HUES64 (cell line): ENCODE measurements at regions not wholly inside any gene's neighbourhood (a gene's known extent, or its start where the extent isn't known, plus 50 kb on each side); places are given as distances from the start of the nearest gene placed in this dataset.

Experiments used
- H3K27ac ChIP-seq: 2 replicates; pipeline ENCODE4 v1.7.0; 2013; ENCODE audit warnings: low read depth, low read length, inconsistent platforms
- H3K27me3 ChIP-seq: 2 replicates; pipeline ENCODE4 v1.6.1; 2013; ENCODE audit warnings: mild to moderate bottlenecking, low read length; ENCODE audit not compliant: insufficient read depth
- H3K36me3 ChIP-seq: 2 replicates; pipeline ENCODE4 v1.6.1; 2013; ENCODE audit warnings: mild to moderate bottlenecking, low read length; ENCODE audit not compliant: insufficient read depth
- H3K4me1 ChIP-seq: 2 replicates; pipeline ENCODE4 v1.6.1; 2013; ENCODE audit warnings: mild to moderate bottlenecking, low read length, moderate library complexity; ENCODE audit not compliant: insufficient read depth
- H3K4me3 ChIP-seq: 2 replicates; pipeline ENCODE4 v1.5.1; 2013; ENCODE audit warnings: mild to moderate bottlenecking, low read length, moderate library complexity
- H3K9ac ChIP-seq: 2 replicates; pipeline ENCODE4 v1.6.1; 2013; ENCODE audit warnings: mild to moderate bottlenecking, low read depth, low read length
- H3K9me3 ChIP-seq: 2 replicates; pipeline ENCODE4 v1.6.1; 2013; ENCODE audit warnings: low read depth, low read length; ENCODE audit not compliant: insufficient read depth
- WGBS: fragments of 150-250, 120-280 bp; methylation state at CpG from one replicate; pipeline ENCODE4 v1.1.7; 2013; ENCODE audit warnings: missing lambda C conversion rate; 5-methylcytosine and 5-hydroxymethylcytosine counted together

- 100% methylated on average over 1 of the region's 1 CpG for WGBS
- Histone ChIP-seq H3K27ac (no peak overlapping the region), H3K9me3 (no peaks in the 10 kb centered on the region)
Observed at GRCh38 chr16:60031740-60032139, 1297.6 kb upstream of the GOT2 start.

GRCh38 chr16:60027351-60027750 lies 1293.2 kb upstream of the GOT2 start:
- Histone ChIP-seq H3K27ac (no peak overlapping the region), H3K9me3 (no peaks in the 10 kb centered on the region), H3K36me3 (no peaks in the 10 kb centered on the region), H3K4me3 (no peak overlapping the region), H3K27me3 (no peaks in the 10 kb centered on the region), H3K9ac (no peak overlapping the region), H3K4me1 (no peaks in the 10 kb centered on the region)

More at GRCh38 chr16:60031740-60032139, 1297.6 kb upstream of the GOT2 start:
- Histone ChIP-seq H3K36me3 (no peaks in the 10 kb centered on the region), H3K27me3 (no peaks in the 10 kb centered on the region), H3K4me1 (no peaks in the 10 kb centered on the region), H3K9ac (no peak overlapping the region), H3K4me3 (no peak overlapping the region)

GRCh38 chr16:60013076-60013475 lies 1279.0 kb upstream of the GOT2 start:
- WGBS = 93% methylated on average over 8 of the region's 8 CpGs
- no peaks in the 10 kb centered on the region for H3K27me3 ChIP-seq

GRCh38 chr16:60001523-60001922 lies 1267.4 kb upstream of the GOT2 start:
- H3K9me3 ChIP-seq = peaks cover 13% of the 10 kb centered on the region
- H3K9ac ChIP-seq = no peak overlapping the region
- no peaks in the 10 kb centered on the region for H3K36me3 ChIP-seq
- H3K27ac ChIP-seq = no peak overlapping the region
- no peaks in the 10 kb centered on the region for H3K27me3 ChIP-seq
- no peak overlapping the region for H3K4me3 ChIP-seq
- H3K4me1 ChIP-seq = no peaks in the 10 kb centered on the region
- 63% methylated on average over 3 of the region's 3 CpGs for WGBS

More at GRCh38 chr16:60013076-60013475, 1279.0 kb upstream of the GOT2 start:
- Histone ChIP-seq H3K4me3 (no peak overlapping the region), H3K4me1 (no peaks in the 10 kb centered on the region), H3K9ac (no peak overlapping the region), H3K36me3 (no peaks in the 10 kb centered on the region), H3K9me3 (peaks cover 14% of the 10 kb centered on the region; the same call in 1 of the 2 replicates), H3K27ac (no peak overlapping the region)

GRCh38 chr16:59997706-59998105 lies 1263.6 kb upstream of the GOT2 start:
- Histone ChIP-seq H3K4me3 (no peak overlapping the region), H3K9ac (no peak overlapping the region), H3K36me3 (no peaks in the 10 kb centered on the region), H3K27me3 (no peaks in the 10 kb centered on the region), H3K9me3 (peaks cover 9% of the 10 kb centered on the region), H3K27ac (no peak overlapping the region), H3K4me1 (no peaks in the 10 kb centered on the region)
- 90% methylated on average over 4 of the region's 4 CpGs for WGBS

- H3K4me1 ChIP-seq = no peaks in the 10 kb centered on the region
- 78% methylated on average over 10 of the region's 10 CpGs for WGBS
- H3K27ac ChIP-seq = no peak overlapping the region
- H3K36me3 ChIP-seq = no peaks in the 10 kb centered on the region
- H3K9me3 ChIP-seq = peaks cover 10% of the 10 kb centered on the region; the same call in 1 of the 2 replicates
- H3K9ac ChIP-seq = no peak overlapping the region
- H3K4me3 ChIP-seq = no peak overlapping the region
- H3K27me3 ChIP-seq = no peaks in the 10 kb centered on the region
Observed at GRCh38 chr16:59993101-59993500, 1259.0 kb upstream of the GOT2 start.

- Histone ChIP-seq H3K4me1 (no peaks in the 10 kb centered on the region), H3K27ac (no peak overlapping the region), H3K9me3 (peaks cover 10% of the 10 kb centered on the region; the same call in 1 of the 2 replicates), H3K9ac (no peak overlapping the region), H3K4me3 (no peak overlapping the region), H3K36me3 (no peaks in the 10 kb centered on the region), H3K27me3 (no peaks in the 10 kb centered on the region)
- WGBS = 95% methylated on average over 2 of the region's 2 CpGs
Observed at GRCh38 chr16:59991171-59991570, 1257.1 kb upstream of the GOT2 start.

GRCh38 chr16:59988591-59988990 lies 1254.5 kb upstream of the GOT2 start:
- H3K36me3 ChIP-seq = no peaks in the 10 kb centered on the region
- no peak overlapping the region for H3K4me3 ChIP-seq
- peaks cover 10% of the 10 kb centered on the region; the same call in 1 of the 2 replicates for H3K9me3 ChIP-seq
- H3K9ac ChIP-seq = no peak overlapping the region
- 92% methylated on average over 1 of the region's 1 CpG for WGBS
- H3K4me1 ChIP-seq = no peaks in the 10 kb centered on the region
- no peaks in the 10 kb centered on the region for H3K27me3 ChIP-seq
- H3K27ac ChIP-seq = no peak overlapping the region

GRCh38 chr16:59975953-59976352 lies 1241.8 kb upstream of the GOT2 start:
- Histone ChIP-seq H3K9ac (no peak overlapping the region), H3K27me3 (no peaks in the 10 kb centered on the region), H3K4me3 (no peak overlapping the region), H3K27ac (no peak overlapping the region), H3K9me3 (peaks cover 7% of the 10 kb centered on the region; the same call in 1 of the 2 replicates), H3K4me1 (no peaks in the 10 kb centered on the region), H3K36me3 (no peaks in the 10 kb centered on the region)
- WGBS = 100% methylated on average over 2 of the region's 3 CpGs

GRCh38 chr16:59973966-59974365 lies 1239.8 kb upstream of the GOT2 start:
- WGBS = over 99% methylated on average over 3 of the region's 3 CpGs
- no peaks in the 10 kb centered on the region for H3K36me3 ChIP-seq

GRCh38 chr16:59971264-59971663 lies 1237.1 kb upstream of the GOT2 start:
- Histone ChIP-seq H3K27ac (no peak overlapping the region), H3K4me3 (no peak overlapping the region), H3K9ac (no peak overlapping the region), H3K9me3 (peaks cover 6% of the 10 kb centered on the region; the same call in 1 of the 2 replicates), H3K27me3 (no peaks in the 10 kb centered on the region), H3K36me3 (no peaks in the 10 kb centered on the region), H3K4me1 (no peaks in the 10 kb centered on the region)
- WGBS = 94% methylated on average over 2 of the region's 3 CpGs

More at GRCh38 chr16:59973966-59974365, 1239.8 kb upstream of the GOT2 start:
- Histone ChIP-seq H3K4me1 (no peaks in the 10 kb centered on the region), H3K27ac (no peak overlapping the region), H3K9ac (no peak overlapping the region), H3K27me3 (no peaks in the 10 kb centered on the region), H3K4me3 (no peak overlapping the region), H3K9me3 (peaks cover 7% of the 10 kb centered on the region; the same call in 1 of the 2 replicates)
